Stimulated activated CD8-positive, alpha-beta memory T cell treated with anti-CD3 and anti-CD28 coated beads, Interleukin-4, amount 100 ng/mL, for 1 hour (primary cell): ENCODE measurements at regions not wholly inside any gene's neighbourhood (a gene's known extent, or its start where the extent isn't known, plus 50 kb on each side); places are given as distances from the start of the nearest gene placed in this dataset.

Source experiments
- DNase-seq, 2 donors: peaks; one replicate each; pipeline ENCODE4 v3.0.0-alpha.2; 2020; ENCODE audit warnings: low read depth in 2 of 2, low spot score in 1 of 2

DNA sequence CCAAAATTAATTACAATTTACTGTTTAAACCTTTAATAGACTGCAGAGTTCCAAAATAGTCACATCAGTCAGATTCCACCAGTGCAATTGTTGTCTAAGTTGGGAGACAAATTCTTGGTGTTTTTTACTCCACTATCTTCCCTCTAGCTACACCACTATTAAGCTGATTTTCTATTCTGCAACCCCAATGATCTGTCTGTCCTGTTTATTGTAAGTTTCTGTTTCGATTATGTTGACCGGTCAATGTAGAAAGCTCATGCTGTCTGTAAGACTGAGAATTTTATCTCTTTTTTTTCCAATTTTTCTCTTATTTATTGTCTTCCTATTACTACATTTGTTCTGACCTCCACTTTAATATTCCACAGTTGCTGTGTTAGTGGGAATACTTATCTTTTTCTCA, 557.5 kb downstream of the SH2D4B start:
- no peak for DNase-seq

- no peak for DNase-seq
These were observed 558.9 kb downstream of the SH2D4B start for GRCh38 chr10:81096558-81096957.

GRCh38 chr10:81101062-81101461, 563.4 kb downstream of the SH2D4B start:
- DNase-seq, result no peak

GRCh38 chr10:81104494-81104893, 566.8 kb downstream of the SH2D4B start:
- DNase-seq, result no peak

GRCh38 chr10:81108516-81109199, 571.0 kb downstream of the SH2D4B start:
- no peak for DNase-seq

- DNase-seq, result no peak
These were observed 571.6 kb downstream of the SH2D4B start for GRCh38 chr10:81109200-81109752.

GRCh38 chr10:81116201-81116600, 578.5 kb downstream of the SH2D4B start:
- no peak for DNase-seq

DNA sequence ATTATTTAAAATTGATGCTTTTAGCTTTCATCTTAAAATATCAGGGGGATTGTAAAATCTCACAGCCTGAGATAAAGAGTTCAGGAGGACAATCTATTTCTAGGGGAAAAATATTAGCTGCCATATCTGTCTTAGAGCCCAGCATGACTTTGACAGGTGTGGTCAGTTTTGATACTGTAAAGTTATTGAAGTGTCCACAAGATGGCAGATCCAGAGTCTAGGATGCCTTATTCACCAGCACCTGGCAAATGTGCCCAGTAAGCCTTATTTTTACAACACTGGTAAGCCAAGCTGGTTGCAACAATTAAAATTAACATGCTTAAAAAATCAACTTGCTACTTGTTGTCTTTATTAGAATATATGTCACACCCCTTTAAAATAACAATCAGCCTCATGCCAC, 579.3 kb downstream of the SH2D4B start:
- no peak for DNase-seq

GRCh38 chr10:81127931-81128330, 590.2 kb downstream of the SH2D4B start:
- DNase-seq, result no peak

- no peak for DNase-seq
These were observed 592.3 kb downstream of the SH2D4B start for GRCh38 chr10:81130014-81130413.

DNA sequence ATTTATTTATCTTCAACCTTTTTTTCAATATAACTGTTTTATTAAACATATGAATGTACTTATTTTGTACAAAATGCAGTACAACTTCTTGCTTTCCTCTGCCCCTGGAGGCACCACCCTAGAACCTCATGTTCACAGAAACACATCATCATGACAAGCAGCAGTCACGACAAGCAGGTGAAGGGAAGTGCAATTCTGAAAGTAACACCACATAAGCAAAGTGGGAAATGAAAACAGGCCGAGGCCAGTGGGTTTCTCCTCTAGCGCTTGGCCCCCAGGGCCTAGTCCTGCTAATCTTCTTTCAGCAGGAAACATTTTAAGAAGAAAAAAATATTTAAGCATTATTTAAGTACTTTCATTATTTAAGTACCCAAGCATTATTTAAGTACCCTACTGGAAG, 598.1 kb downstream of the SH2D4B start:
- DNase-seq, result no peak

GRCh38 chr10:81136261-81136660, 598.6 kb downstream of the SH2D4B start:
- DNase-seq, result no peak

GRCh38 chr10:81145975-81146374, 608.3 kb downstream of the SH2D4B start:
- no peak for DNase-seq

DNA sequence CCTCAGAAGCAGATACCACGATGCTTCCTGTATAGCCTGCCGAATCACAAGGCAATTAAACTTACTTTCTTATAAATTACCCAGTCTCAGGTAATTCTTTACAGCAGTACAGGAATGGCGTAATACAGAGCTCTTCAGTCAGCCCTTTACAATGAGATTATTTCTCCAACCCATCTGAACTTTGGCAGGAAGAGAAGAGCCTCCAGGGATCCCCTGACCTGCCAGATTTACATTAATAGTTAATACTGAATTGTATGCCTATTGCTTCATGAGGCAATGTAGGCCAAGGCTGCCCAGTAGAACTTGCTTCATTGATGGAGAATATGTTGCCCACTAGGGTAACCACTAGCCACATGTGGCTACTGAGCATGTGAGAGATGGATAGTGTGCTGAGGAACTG, 608.7 kb downstream of the SH2D4B start:
- DNase-seq, result no peak

GRCh38 chr10:81152656-81153055, 615.0 kb downstream of the SH2D4B start:
- DNase-seq, result no peak

DNA sequence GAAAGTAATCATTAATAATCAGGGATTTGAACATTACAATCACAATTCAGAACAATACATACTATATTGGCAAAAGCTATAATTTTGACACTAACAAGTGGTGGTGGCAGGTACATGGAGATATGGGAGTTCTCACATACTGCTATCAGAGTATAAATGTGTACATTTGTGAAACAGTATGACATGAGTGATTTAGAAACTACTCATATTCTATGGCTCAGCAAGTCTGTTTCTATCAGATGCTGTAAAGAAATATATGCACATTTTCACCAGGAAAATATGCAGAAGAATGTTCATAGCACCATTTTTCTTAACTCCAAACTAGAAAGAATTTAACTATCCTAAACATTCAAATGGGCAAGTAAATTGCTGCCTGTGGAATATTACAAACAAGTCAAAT, 620.0 kb downstream of the SH2D4B start:
- no peak for DNase-seq

- DNase-seq, result no peak
These were observed 640.0 kb downstream of the SH2D4B start for GRCh38 chr10:81177651-81178244.

GRCh38 chr10:81179324-81179723, 641.6 kb downstream of the SH2D4B start:
- no peak for DNase-seq

DNA sequence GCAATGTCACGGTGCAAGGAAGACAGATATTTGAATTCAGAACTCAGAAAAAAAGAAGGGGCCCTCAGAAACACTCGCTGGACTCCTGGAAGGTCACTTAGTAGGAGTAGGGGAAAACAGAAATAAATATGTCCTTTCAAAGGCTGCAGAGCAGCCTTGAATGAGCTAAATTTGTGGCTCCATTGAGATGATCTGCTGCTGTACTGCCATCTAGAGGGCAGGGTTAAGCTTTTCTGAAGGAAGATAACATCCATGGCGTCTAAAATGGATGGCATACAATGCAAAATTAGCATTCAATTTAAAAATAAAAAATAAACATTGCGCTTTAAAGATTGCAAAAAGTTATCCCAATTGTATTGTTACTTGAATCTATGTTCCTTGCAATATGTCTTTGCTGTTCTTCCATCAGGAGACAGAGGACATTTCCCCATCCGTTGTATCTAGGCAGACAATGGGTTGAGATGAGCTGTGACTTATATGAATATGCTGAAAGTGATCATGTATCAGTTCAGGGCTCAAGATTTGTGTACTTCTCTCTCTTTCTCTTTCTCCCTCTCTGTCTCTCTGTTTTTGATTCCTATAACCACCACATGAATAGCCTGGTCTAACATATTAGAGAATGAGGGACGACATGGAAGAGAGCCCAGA, 642.2 kb downstream of the SH2D4B start:
- no peak for DNase-seq

DNA sequence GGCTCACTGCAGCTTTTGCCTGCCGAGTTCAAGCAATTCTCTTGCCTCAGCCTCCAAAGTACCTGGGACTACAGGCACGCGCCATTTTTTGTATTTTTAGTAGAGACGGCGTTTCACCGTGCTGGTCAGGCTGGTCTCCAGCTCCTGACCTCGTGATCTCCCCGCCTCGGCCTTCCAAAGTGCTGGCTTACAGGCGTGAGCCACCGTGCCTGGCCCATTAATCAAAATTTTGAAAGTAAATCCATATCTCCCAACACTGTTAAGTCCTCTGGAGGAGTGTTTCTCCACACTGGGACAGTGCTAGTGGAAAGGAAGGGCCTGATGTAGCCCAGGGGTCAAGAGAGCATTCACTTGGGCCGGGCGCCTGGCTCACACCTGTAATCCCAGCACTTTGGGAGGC, 644.6 kb downstream of the SH2D4B start:
- DNase-seq, result no peak

GRCh38 chr10:81192221-81192788, 654.6 kb downstream of the SH2D4B start:
- no peak for DNase-seq

DNA sequence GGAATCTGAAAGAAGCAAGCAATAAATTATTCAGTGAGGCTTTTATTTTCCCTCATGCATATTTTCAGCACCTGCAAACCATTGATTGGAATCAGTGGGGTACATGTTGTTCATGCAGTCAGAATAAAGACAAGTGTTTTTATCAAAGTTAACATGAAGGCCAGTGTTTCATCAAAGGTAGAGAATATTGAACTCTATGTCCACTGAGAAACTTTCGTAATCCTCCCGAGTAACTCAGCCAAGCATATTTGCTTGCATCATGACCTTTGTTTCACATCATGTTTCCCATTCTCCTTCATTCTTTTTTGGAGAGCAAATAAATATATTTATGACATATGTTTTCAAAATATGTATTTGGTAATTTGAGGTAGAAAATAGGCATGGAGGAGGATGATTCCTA, 663.1 kb downstream of the SH2D4B start:
- DNase-seq, result no peak
